Prostate gland (tissue), 2 donors: ENCODE measurements at regions not wholly inside any gene's neighbourhood (a gene's known extent, or its start where the extent isn't known, plus 50 kb on each side); places are given as distances from the start of the nearest gene placed in this dataset.
"Not testable (repeated sequence)": the region's sequence is repeated elsewhere in the genome, so short reads cannot be mapped to it uniquely, and the experiment has no call there.

Source experiments
- DNase-seq: peaks from one replicate; pipeline ENCODE4 v3.0.0-alpha.2; 2019; ENCODE audit warnings: low spot score
- H3K27ac ChIP-seq, 2 donors: fragments of 200-600 bp; sonication (generic); 2 replicates each; pipeline ENCODE4 v1.5.1; 2017 to 2019
- H3K27me3 ChIP-seq: fragments of 200-600 bp; sonication (generic); replicated peaks from 2 replicates; pipeline ENCODE4 v1.5.1; 2019; ENCODE audit not compliant: insufficient read depth
- H3K36me3 ChIP-seq, 2 donors: fragments of 200-600 bp; sonication (generic); 1 replicate in 1 of 2; 2 replicates in 1 of 2; pipeline versions ENCODE4 v1.5.1 to v1.8.1; 2017 to 2019
- H3K4me1 ChIP-seq: fragments of 200-600 bp; sonication (generic); replicated peaks from 2 replicates; pipeline ENCODE4 v1.5.1; 2019
- H3K4me3 ChIP-seq, 2 donors: fragments of 200-600 bp; sonication (generic); 2 replicates each; pipeline ENCODE4 v1.5.1; 2017 to 2019
- H3K9me3 ChIP-seq: fragments of 200-600 bp; sonication (generic); 2 replicates; pipeline ENCODE4 v1.5.1; 2017
- CTCF ChIP-seq, 4 experiments: fragments of 200-600 bp in 2 of 4; fragments of 450-650 bp in 2 of 4; sonication (generic) in 2 of 4; IDR thresholded peaks; 1 replicate in 3 of 4; 2 replicates in 1 of 4; pipeline ENCODE4 v1.5.1; 2016 to 2019; ENCODE audit warnings: antibody characterized with exemption in 4 of 4, mild to moderate bottlenecking in 2 of 4, moderate library complexity in 2 of 4
- POLR2A ChIP-seq: fragments of 450-650 bp; IDR thresholded peaks from one replicate; pipeline ENCODE4 v1.6.1; 2016; ENCODE audit warnings: antibody characterized with exemption, mild to moderate bottlenecking
- POLR2AphosphoS5 ChIP-seq: sonication (generic); formaldehyde crosslinking; IDR thresholded peaks from one replicate; pipeline ENCODE4 v1.6.1; 2017; ENCODE audit warnings: antibody characterized with exemption
- WGBS: methylation state at CpG from one replicate; pipeline ENCODE4 v1.1.5; 2018; 5-methylcytosine and 5-hydroxymethylcytosine counted together
- intact Hi-C: fragments of 100-400 bp; cut with DNase I; formaldehyde crosslinking; loops from one replicate; pipeline ENCODE4 v1.14.2; 2022

GRCh38 chrX:134045372-134045771 lies 60.0 kb upstream of the GPC3 start:
- intact Hi-C loops, H3K9me3 ChIP-seq, H3K27ac ChIP-seq, H3K27me3 ChIP-seq, DNase-seq, H3K4me3 ChIP-seq, H3K36me3 ChIP-seq, H3K4me1 ChIP-seq: not testable (repeated sequence)
- WGBS: 94% methylated on average over 3 of the region's 3 CpGs

DNA sequence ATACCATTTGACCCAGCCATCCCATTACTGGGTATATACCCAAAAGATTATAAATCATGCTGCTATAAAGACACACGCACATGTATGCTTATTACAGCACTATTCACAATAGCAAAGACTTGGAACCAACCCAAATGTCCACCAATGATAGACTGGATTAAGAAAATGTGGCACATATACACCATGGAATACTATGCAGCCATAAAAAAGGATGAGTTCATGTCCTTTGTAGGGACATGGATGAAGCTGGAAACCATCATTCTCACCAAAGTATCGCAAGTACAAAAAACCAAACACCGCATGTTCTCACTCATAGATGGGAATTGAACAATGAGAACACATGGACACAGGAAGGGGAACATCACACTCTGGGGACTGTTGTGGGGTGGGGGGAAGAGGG lies 81.7 kb upstream of the GPC3 start:
- H3K4me1 ChIP-seq, H3K4me3 ChIP-seq, H3K27ac ChIP-seq, H3K27me3 ChIP-seq, intact Hi-C loops, H3K9me3 ChIP-seq, DNase-seq, H3K36me3 ChIP-seq: not testable (repeated sequence)
- WGBS: 87% methylated on average over 3 of the region's 3 CpGs

- H3K4me1 ChIP-seq, DNase-seq, H3K36me3 ChIP-seq, H3K27ac ChIP-seq, H3K27me3 ChIP-seq, H3K9me3 ChIP-seq, intact Hi-C loops, H3K4me3 ChIP-seq: not testable (repeated sequence)
- WGBS: 84% methylated on average over 6 of the region's 6 CpGs
These were observed 86.5 kb upstream of the GPC3 start for GRCh38 chrX:134071899-134072298.

GRCh38 chrX:134073341-134073740 lies 87.9 kb upstream of the GPC3 start:
- H3K9me3 ChIP-seq: no peaks in the 10 kb centered on the region
- WGBS: 84% methylated on average over 2 of the region's 2 CpGs
- TF ChIP-seq POLR2AphosphoS5 (no peak), CTCF (IDR thresholded peaks at IDR 0.05) (no peak)
- no peaks in the 10 kb centered on the region for H3K36me3 ChIP-seq
- no peaks in the 10 kb centered on the region for H3K27me3 ChIP-seq
- DNase-seq: no peak
- no peaks in the 10 kb centered on the region for H3K4me1 ChIP-seq
- no peak overlapping the region for H3K27ac ChIP-seq
- no peak overlapping the region for H3K4me3 ChIP-seq
- intact Hi-C loops: no loop called here

- intact Hi-C loops: no loop called here
- Histone ChIP-seq H3K9me3 (no peaks in the 10 kb centered on the region), H3K36me3 (no peaks in the 10 kb centered on the region), H3K4me1 (no peaks in the 10 kb centered on the region), H3K27ac (no peak overlapping the region), H3K27me3 (no peaks in the 10 kb centered on the region), H3K4me3 (no peak overlapping the region)
- 62% methylated on average over 3 of the region's 3 CpGs for WGBS
- TF ChIP-seq CTCF (IDR thresholded peaks at IDR 0.05) (no peak), POLR2AphosphoS5 (no peak), POLR2A (no peak)
- DNase-seq: no peak
These were observed 88.8 kb upstream of the GPC3 start for GRCh38 chrX:134074151-134074550.

DNA sequence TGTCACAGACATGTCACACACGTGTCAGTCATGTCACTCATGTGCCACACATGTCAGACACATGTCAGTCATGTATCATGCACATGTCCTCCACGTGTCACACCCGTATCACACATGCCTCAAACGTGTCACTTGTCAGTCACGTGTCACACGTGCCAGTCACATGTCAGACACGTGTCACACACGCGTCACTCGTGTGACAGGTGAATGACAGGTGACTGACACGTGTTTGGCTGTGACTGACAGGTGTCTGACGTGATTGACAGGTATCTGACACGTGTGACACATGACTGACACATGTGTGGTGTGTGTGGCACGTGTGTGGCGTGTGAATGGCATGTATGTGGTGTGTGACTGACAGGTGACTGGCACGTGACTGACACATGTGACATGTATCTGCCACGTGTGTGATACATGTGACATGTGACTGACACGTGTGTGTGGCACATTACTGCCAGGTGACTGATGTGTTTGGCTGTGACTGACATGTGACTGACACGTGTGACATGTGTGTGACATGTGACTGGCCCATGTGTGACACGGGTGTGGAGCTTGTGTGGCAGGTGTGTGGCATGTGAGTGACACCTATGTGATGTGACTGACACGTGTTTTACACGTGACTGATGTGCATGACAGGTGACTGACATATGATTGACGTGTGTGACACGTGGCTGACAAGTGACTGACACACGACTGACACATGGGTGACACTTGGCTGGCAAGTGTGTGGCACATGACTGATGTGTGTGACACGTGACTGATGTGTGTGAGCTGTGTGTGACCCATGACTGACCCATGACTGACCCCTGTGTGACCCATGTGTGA lies 90.7 kb upstream of the GPC3 start:
- Histone ChIP-seq H3K4me3 (no peak overlapping the region), H3K27ac (no peak overlapping the region), H3K4me1 (no peaks in the 10 kb centered on the region), H3K36me3 (no peaks in the 10 kb centered on the region), H3K27me3 (no peaks in the 10 kb centered on the region), H3K9me3 (no peaks in the 10 kb centered on the region)
- DNase-seq: no peak
- intact Hi-C loops: no loop called here
- TF ChIP-seq POLR2AphosphoS5 (no peak), POLR2A (no peak), CTCF (IDR thresholded peaks at IDR 0.05) (no peak)
- 92% methylated on average over 22 of the region's 26 CpGs for WGBS
